ENCODE measurements at regions not wholly inside any gene's neighbourhood (a gene's known extent, or its start where the extent isn't known, plus 50 kb on each side); places are given as distances from the start of the nearest gene placed in this dataset.

GRCh38 chr5:18057725-18058124 is 423.5 kb downstream of the TAF11L14 start:
- Histone ChIP-seq H3K9me3 (ENCODE audit: control insufficient read depth, insufficient read depth, low read depth, low read length) (no peaks in the 10 kb centered on the region), H3K4me1 (ENCODE audit: control insufficient read depth, insufficient read depth, low read length) (no peaks in the 10 kb centered on the region), H3K4me3 (ENCODE audit: low read depth, low read length) (no peak overlapping the region), H3K27ac (ENCODE audit: extremely low read depth, low read depth, low read length) (no peak overlapping the region), H3K36me3 (ENCODE audit: control insufficient read depth in 2 of 2, insufficient read depth in 1 of 2, low read length in 2 of 2) (no peaks in the 10 kb centered on the region)
- no peak for TF ChIP-seq ZSCAN16 (tag by site-specific recombination; IDR thresholded peaks at IDR 0.05)
- TF ChIP-seq ZBTB26 (tag by site-specific recombination; optimal IDR thresholded peaks at IDR 0.05), result no peak
- no peak for TF ChIP-seq ZNF302 (tag by site-specific recombination; IDR thresholded peaks at IDR 0.05; ENCODE audit: low read depth)
- no peak for TF ChIP-seq ZNF394 (tag by site-specific recombination; IDR thresholded peaks at IDR 0.05; ENCODE audit: borderline replicate concordance)
- TF ChIP-seq SCRT2 (tag by site-specific recombination; IDR thresholded peaks at IDR 0.05), result no peak
- TF ChIP-seq ZNF785 (tag by site-specific recombination; IDR thresholded peaks at IDR 0.05), result no peak
- no peak for TF ChIP-seq ZBTB11 (tag by site-specific recombination; conservative IDR thresholded peaks at IDR 0.05; ENCODE audit: low read depth)
- TF ChIP-seq ZBTB8A (tag by site-specific recombination; IDR thresholded peaks at IDR 0.05), result no peak
- TF ChIP-seq ZNF157 (tag by site-specific recombination; IDR thresholded peaks at IDR 0.05), result no peak
- CTCF ChIA-PET, result no interaction called here
- POLR2A ChIA-PET, result no interaction called here

GRCh38 chr5:18067615-18068014 is 433.4 kb downstream of the TAF11L14 start:
- ChIA-PET POLR2A (no interaction called here), CTCF (no interaction called here)
- H3K4me3 ChIP-seq (ENCODE audit: low read depth, low read length), result no peak overlapping the region
- no peaks in the 10 kb centered on the region for H3K36me3 ChIP-seq (ENCODE audit: control insufficient read depth in 2 of 2, insufficient read depth in 1 of 2, low read length in 2 of 2)
- H3K27ac ChIP-seq (ENCODE audit: extremely low read depth, low read depth, low read length), result no peak overlapping the region
- H3K9me3 ChIP-seq (ENCODE audit: control insufficient read depth, insufficient read depth, low read depth, low read length), result no peaks in the 10 kb centered on the region
- H3K4me1 ChIP-seq (ENCODE audit: control insufficient read depth, insufficient read depth, low read length), result no peaks in the 10 kb centered on the region
- TF ChIP-seq ZNF18 (tag by site-specific recombination; IDR thresholded peaks at IDR 0.05) (no peak), ZNF449 (tag by site-specific recombination; IDR thresholded peaks at IDR 0.05) (no peak), ZNF530 (tag by site-specific recombination; IDR thresholded peaks at IDR 0.05; ENCODE audit: low read depth) (no peak), SETDB1 (IDR thresholded peaks at IDR 0.05; ENCODE audit: insufficient read length, low read length) (no peak), KLF8 (tag by site-specific recombination; IDR thresholded peaks at IDR 0.05) (no peak), ZNF202 (tag by site-specific recombination; IDR thresholded peaks at IDR 0.05; ENCODE audit: borderline replicate concordance) (no peak), ZNF394 (tag by site-specific recombination; IDR thresholded peaks at IDR 0.05; ENCODE audit: borderline replicate concordance) (no peak)

All from HEK293 (cell line).